ENCODE measurements at regions not wholly inside any gene's neighbourhood (a gene's known extent, or its start where the extent isn't known, plus 50 kb on each side); places are given as distances from the start of the nearest gene placed in this dataset.

GRCh38 chr6:5843078-5843477, 163.6 kb downstream of the NRN1 start:
- WGBS (ENCODE audit: insufficient coverage, low coverage, missing lambda C conversion rate), result 1% methylated on average over 5 of the region's 5 CpGs
- in situ Hi-C loops (cut with MboI) (no loop called here), intact Hi-C loops (cut with micrococcal nuclease) (no loop called here)
- H3K27me3 ChIP-seq (ENCODE audit: control insufficient read depth in 2 of 2, insufficient read depth in 2 of 2, low read length in 2 of 2), result peaks cover 2 to 29% of the 10 kb centered on the region in 2 experiments; a peak in 4 of 5 replicates
- ChIA-PET CTCF (ENCODE audit: low intra/inter-chr PET ratio) (no interaction called here), POLR2A (interaction anchor here (0.6 kb wide), 2 partner anchors 9 to 691 kb away, joined by 3 to 4 read pairs; no protein-coding TSS in a partner anchor)
- no peaks in the 10 kb centered on the region for H3K9me3 ChIP-seq (replicated peaks; ENCODE audit: control insufficient read depth, insufficient read depth, low read depth, low read length)
- H3K27ac ChIP-seq (ENCODE audit: extremely low read depth, low read depth, low read length), result no peak overlapping the region
- H4K20me1 ChIP-seq (replicated peaks; ENCODE audit: control insufficient read depth, insufficient read depth, low read length), result no peaks in the 10 kb centered on the region
- no peak overlapping the region for H3K4me2 ChIP-seq (ENCODE audit: insufficient read depth, low read length)
- no peak overlapping the region for H3K4me3 ChIP-seq
- no peaks in the 10 kb centered on the region for H3K36me3 ChIP-seq (ENCODE audit: control insufficient read depth, insufficient read depth, low read length)
- no peaks in the 10 kb centered on the region for H3K9me1 ChIP-seq (ENCODE audit: control insufficient read depth, insufficient read depth, low read length)
- no peak overlapping the region for H2AFZ ChIP-seq (ENCODE audit: low read depth, low read length)
- no peaks in the 10 kb centered on the region for H3K79me2 ChIP-seq (ENCODE audit: control insufficient read depth, insufficient read depth, low read length)
- no peak overlapping the region for H3K9ac ChIP-seq (ENCODE audit: insufficient read depth in 1 of 2, low read depth in 2 of 2, low read length in 2 of 2)
- ATAC-seq (no peak), DNase-seq (ENCODE audit: extremely low read depth in 1 of 4, low spot score in 3 of 4) (no peak), FAIRE-seq (no peak)
- TF ChIP-seq ZNF518B (CRISPR knock-in tag; IDR thresholded peaks at IDR 0.05) (no peak), TARDBP (IDR thresholded peaks at IDR 0.05) (no peak), ELF1 (tag; IDR thresholded peaks at IDR 0.05) (no peak)
- H3K4me1 ChIP-seq (replicated peaks in 1 of 2; ENCODE audit: control insufficient read depth in 2 of 2, insufficient read depth in 2 of 2, low read length in 2 of 2), result no peaks in the 10 kb centered on the region
- BruUV-seq (replicated peaks), result no TSS peak

Data from K562 (cell line).